Neural progenitor cell (in vitro differentiated cells): ENCODE measurements at regions not wholly inside any gene's neighbourhood (a gene's known extent, or its start where the extent isn't known, plus 50 kb on each side); places are given as distances from the start of the nearest gene placed in this dataset.

Experiments
- DNase-seq: peaks from one replicate; pipeline ENCODE4 v3.0.0-alpha.2; 2016; ENCODE audit warnings: low spot score
- H2AFZ ChIP-seq: fragments of 200-600 bp; sonication (generic); replicated peaks from 2 replicates; pipeline ENCODE4 v1.6.1; 2016; ENCODE audit warnings: antibody characterized with exemption
- H3F3A ChIP-seq: fragments of 200-600 bp; sonication (generic); 2 replicates; pipeline ENCODE4 v1.6.1; 2016; ENCODE audit warnings: antibody characterized with exemption, low read depth
- H3K27ac ChIP-seq: fragments of 200-600 bp; sonication (generic); 2 replicates; pipeline ENCODE4 v1.5.1; 2016; ENCODE audit warnings: mild to moderate bottlenecking
- H3K27me3 ChIP-seq: fragments of 200-600 bp; sonication (generic); 2 replicates; pipeline ENCODE4 v1.6.1; 2016; ENCODE audit warnings: mild to moderate bottlenecking, moderate library complexity
- H3K36me3 ChIP-seq: fragments of 200-600 bp; sonication (generic); 2 replicates; pipeline ENCODE4 v1.5.1; 2016
- H3K4me1 ChIP-seq: fragments of 200-600 bp; sonication (generic); 2 replicates; pipeline ENCODE4 v1.6.1; 2016; ENCODE audit warnings: mixed run types
- H3K4me2 ChIP-seq: fragments of 200-600 bp; sonication (generic); 2 replicates; pipeline ENCODE4 v1.6.1; 2016
- H3K4me3 ChIP-seq: fragments of 200-600 bp; sonication (generic); 2 replicates; pipeline ENCODE4 v1.5.1; 2016
- H3K79me2 ChIP-seq: fragments of 200-600 bp; sonication (generic); 2 replicates; pipeline ENCODE4 v1.6.1; 2016; ENCODE audit warnings: low read depth
- H3K9ac ChIP-seq: fragments of 200-600 bp; sonication (generic); 2 replicates; pipeline ENCODE4 v1.6.1; 2016
- H3K9me3 ChIP-seq: fragments of 200-600 bp; sonication (generic); 2 replicates; pipeline ENCODE4 v1.5.1; 2016; ENCODE audit warnings: low read depth
- H4K20me1 ChIP-seq: fragments of 200-600 bp; sonication (generic); 2 replicates; pipeline ENCODE4 v1.6.1; 2016; ENCODE audit warnings: low read depth
- H3K27ac Mint-ChIP-seq: 3 replicates; pipeline ENCODE4 v1.8.0; 2021; ENCODE audit warnings: mixed read lengths
- H3K27me3 Mint-ChIP-seq: 2 replicates; pipeline ENCODE4 v1.8.0; 2022; ENCODE audit warnings: low read depth, mild to moderate bottlenecking, inconsistent platforms, moderate library complexity, mixed read lengths; ENCODE audit not compliant: insufficient read depth
- H3K36me3 Mint-ChIP-seq: 3 replicates; pipeline ENCODE4 v1.8.0; 2021; ENCODE audit warnings: mixed read lengths
- H3K4me1 Mint-ChIP-seq: 3 replicates; pipeline ENCODE4 v1.8.0; 2021; ENCODE audit warnings: mixed read lengths
- H3K4me3 Mint-ChIP-seq: 3 replicates; pipeline ENCODE4 v1.8.0; 2021; ENCODE audit warnings: mild to moderate bottlenecking, moderate library complexity, mixed read lengths
- H3K9me3 Mint-ChIP-seq: 3 replicates; pipeline ENCODE4 v1.8.0; 2020; ENCODE audit warnings: mixed read lengths
- CTCF ChIP-seq: fragments of 200-600 bp; sonication (generic); IDR thresholded peaks from 2 replicates; pipeline ENCODE4 v1.5.1; 2017; ENCODE audit warnings: antibody characterized with exemption, mild to moderate bottlenecking
- EZH2 ChIP-seq: fragments of 200-600 bp; sonication (generic); IDR thresholded peaks from 2 replicates; pipeline ENCODE4 v1.6.1; 2017; ENCODE audit warnings: antibody characterized with exemption, mild to moderate bottlenecking, moderate library complexity
- EZH2phosphoT487 ChIP-seq: fragments of 200-600 bp; sonication (generic); IDR thresholded peaks from 2 replicates; pipeline ENCODE4 v1.6.1; 2017; ENCODE audit warnings: antibody characterized with exemption

- Histone ChIP-seq H3F3A (no peaks in the 10 kb centered on the region), H3K9ac (no peak overlapping the region), H3K4me2 (no peak overlapping the region), H3K9me3 (no peaks in the 10 kb centered on the region), H2AFZ (no peak overlapping the region), H3K27ac (no peak overlapping the region), H3K27me3 (no peaks in the 10 kb centered on the region), H3K4me1 (peaks cover 3% of the 10 kb centered on the region), H4K20me1 (no peaks in the 10 kb centered on the region), H3K36me3 (no peaks in the 10 kb centered on the region), H3K79me2 (no peaks in the 10 kb centered on the region), H3K4me3 (no peak overlapping the region)
- DNase-seq: no peak
- H3K4me1 Mint-ChIP-seq: peaks cover 9% of the 10 kb centered on the region
- H3K27me3 Mint-ChIP-seq: peaks cover 4% of the 10 kb centered on the region
- no peaks in the 10 kb centered on the region for H3K36me3 Mint-ChIP-seq
- H3K4me3 Mint-ChIP-seq: no peak overlapping the region
- no peaks in the 10 kb centered on the region for H3K9me3 Mint-ChIP-seq
- no peak overlapping the region for H3K27ac Mint-ChIP-seq
- TF ChIP-seq CTCF: no peak
These were observed 1041.6 kb downstream of the BRD1 start for GRCh38 chr22:48785792-48786678.

DNA sequence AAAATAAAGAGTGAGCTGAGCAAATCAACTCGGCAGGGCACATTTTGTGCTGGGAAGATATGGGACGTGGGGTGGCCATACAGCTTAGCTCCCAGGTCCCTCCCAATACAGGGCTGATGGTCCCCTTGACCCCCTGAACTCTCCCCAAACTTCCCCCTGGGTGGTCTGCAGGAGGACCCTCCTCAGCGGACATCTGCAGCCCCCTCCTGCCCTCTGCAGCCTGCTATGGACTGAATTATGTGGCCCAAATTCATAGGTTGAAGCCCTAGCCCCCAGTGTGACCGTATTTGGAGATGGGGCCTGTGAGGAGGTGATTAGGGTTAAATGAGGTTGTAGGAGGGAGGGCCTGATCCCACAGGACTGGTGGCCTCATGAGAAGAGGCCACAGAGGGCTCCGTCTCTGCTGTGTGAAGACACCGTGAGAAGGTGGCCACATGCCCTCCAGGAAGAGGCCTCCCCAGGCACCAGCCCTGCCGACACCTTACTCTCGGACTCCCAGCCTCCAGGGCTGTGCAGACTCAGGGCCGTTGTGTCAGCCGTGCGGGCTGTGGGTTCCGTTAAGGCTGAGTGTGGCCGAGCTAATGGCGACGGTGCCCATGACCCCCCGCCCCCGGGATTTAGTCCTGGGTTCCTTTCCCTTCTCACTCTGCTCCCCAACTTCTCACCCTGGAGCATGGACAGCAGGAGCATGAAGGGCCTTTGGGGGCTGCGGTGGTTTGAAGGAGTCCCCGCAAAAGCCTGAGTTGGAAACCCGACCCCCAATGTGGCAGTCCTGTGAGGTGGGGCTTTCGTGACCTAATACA is 1042.8 kb downstream of the BRD1 start:
- Mint-ChIP-seq H3K27me3 (peaks cover 4% of the 10 kb centered on the region), H3K36me3 (no peaks in the 10 kb centered on the region), H3K4me1 (peaks cover 5% of the 10 kb centered on the region), H3K9me3 (no peaks in the 10 kb centered on the region), H3K27ac (no peak overlapping the region), H3K4me3 (no peak overlapping the region)
- TF ChIP-seq EZH2 (no peak), EZH2phosphoT487 (no peak)
- no peak overlapping the region for H3K9ac ChIP-seq
- no peaks in the 10 kb centered on the region for H3K27me3 ChIP-seq
- no peak overlapping the region for H3K4me3 ChIP-seq
- H2AFZ ChIP-seq: no peak overlapping the region
- no peaks in the 10 kb centered on the region for H3K9me3 ChIP-seq
- no peaks in the 10 kb centered on the region for H4K20me1 ChIP-seq
- H3F3A ChIP-seq: no peaks in the 10 kb centered on the region
- peaks cover 3% of the 10 kb centered on the region for H3K4me1 ChIP-seq
- H3K27ac ChIP-seq: no peak overlapping the region
- H3K79me2 ChIP-seq: no peaks in the 10 kb centered on the region
- H3K36me3 ChIP-seq: no peaks in the 10 kb centered on the region
- DNase-seq: no peak
- H3K4me2 ChIP-seq: no peak overlapping the region

DNA sequence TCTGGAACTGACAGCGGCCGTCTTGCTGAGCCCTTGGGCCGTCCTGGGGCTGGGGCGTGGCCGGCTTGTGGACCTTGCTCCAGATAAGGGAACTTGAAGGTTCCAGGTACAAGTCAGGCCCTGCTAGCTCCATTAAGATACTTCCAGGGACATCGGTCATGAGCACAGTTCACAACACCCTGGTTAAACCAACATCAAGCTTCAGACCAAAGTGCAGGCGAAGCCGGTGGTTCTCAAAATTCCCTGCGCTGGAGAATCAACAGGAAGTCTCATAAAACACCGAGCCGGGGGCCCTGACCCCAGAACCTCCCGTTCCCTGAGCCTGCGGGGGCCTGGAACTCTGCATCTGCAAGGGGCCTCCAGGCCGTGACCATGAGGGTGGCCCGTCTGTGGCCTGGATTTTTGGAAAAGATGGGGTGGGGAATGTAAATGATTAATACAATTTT is 1043.8 kb downstream of the BRD1 start:
- Mint-ChIP-seq H3K27me3 (peaks cover 4% of the 10 kb centered on the region), H3K4me3 (no peak overlapping the region), H3K4me1 (peaks cover 5% of the 10 kb centered on the region), H3K27ac (no peak overlapping the region), H3K36me3 (no peaks in the 10 kb centered on the region), H3K9me3 (no peaks in the 10 kb centered on the region)
- H3F3A ChIP-seq: no peaks in the 10 kb centered on the region
- TF ChIP-seq EZH2phosphoT487: no peak
- no peak for TF ChIP-seq EZH2
- TF ChIP-seq CTCF: no peak
- no peaks in the 10 kb centered on the region for H3K9me3 ChIP-seq
- no peaks in the 10 kb centered on the region for H3K36me3 ChIP-seq
- no peak overlapping the region for H3K4me3 ChIP-seq
- H3K27me3 ChIP-seq: no peaks in the 10 kb centered on the region
- H3K79me2 ChIP-seq: no peaks in the 10 kb centered on the region
- no peak for DNase-seq
- H3K9ac ChIP-seq: no peak overlapping the region
- H4K20me1 ChIP-seq: no peaks in the 10 kb centered on the region
- H2AFZ ChIP-seq: no peak overlapping the region
- peaks cover 3% of the 10 kb centered on the region for H3K4me1 ChIP-seq
- no peak overlapping the region for H3K4me2 ChIP-seq
- no peak overlapping the region for H3K27ac ChIP-seq
